ENCODE measurements at regions not wholly inside any gene's neighbourhood (a gene's known extent, or its start where the extent isn't known, plus 50 kb on each side); places are given as distances from the start of the nearest gene placed in this dataset.
"Not testable (repeated sequence)": the region's sequence is repeated elsewhere in the genome, so short reads cannot be mapped to it uniquely, and the experiment has no call there.

DNA sequence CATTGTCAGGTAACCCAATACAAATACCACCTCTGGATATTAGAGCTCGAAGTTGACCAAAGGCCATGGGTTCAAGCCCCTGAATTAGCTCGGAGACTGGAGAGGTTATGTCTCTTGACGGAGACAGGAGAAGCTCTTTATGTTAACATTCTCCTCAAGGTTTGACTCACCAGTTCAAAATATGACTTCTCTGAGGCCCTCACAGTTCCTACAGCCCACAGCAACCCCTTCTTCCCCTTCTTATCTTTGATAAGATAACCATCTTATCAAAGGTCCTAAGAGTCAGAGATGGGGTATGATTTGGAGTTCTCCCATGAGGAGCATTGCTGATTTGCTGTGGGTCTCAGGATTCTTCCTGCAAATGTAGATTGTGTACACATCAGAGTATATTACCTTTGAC is 246.6 kb downstream of the UBE2NL start:
- TF ChIP-seq POLR2A (IDR thresholded peaks at IDR 0.05; ENCODE audit: low read length); KDM5A (IDR thresholded peaks at IDR 0.05); NR3C1 (IDR thresholded peaks at IDR 0.05); ZFP36 (IDR thresholded peaks at IDR 0.05; ENCODE audit: borderline replicate concordance, partially characterized antibody); MAFK (IDR thresholded peaks at IDR 0.05; ENCODE audit: partially characterized antibody); HEYL (CRISPR knock-in tag; IDR thresholded peaks at IDR 0.05); PHF8 (IDR thresholded peaks at IDR 0.05; ENCODE audit: borderline replicate concordance, low read depth); MAZ (IDR thresholded peaks at IDR 0.05; ENCODE audit: borderline replicate concordance, low read depth, low read length): not testable (repeated sequence)
- TF ChIP-seq, protein P1, sequence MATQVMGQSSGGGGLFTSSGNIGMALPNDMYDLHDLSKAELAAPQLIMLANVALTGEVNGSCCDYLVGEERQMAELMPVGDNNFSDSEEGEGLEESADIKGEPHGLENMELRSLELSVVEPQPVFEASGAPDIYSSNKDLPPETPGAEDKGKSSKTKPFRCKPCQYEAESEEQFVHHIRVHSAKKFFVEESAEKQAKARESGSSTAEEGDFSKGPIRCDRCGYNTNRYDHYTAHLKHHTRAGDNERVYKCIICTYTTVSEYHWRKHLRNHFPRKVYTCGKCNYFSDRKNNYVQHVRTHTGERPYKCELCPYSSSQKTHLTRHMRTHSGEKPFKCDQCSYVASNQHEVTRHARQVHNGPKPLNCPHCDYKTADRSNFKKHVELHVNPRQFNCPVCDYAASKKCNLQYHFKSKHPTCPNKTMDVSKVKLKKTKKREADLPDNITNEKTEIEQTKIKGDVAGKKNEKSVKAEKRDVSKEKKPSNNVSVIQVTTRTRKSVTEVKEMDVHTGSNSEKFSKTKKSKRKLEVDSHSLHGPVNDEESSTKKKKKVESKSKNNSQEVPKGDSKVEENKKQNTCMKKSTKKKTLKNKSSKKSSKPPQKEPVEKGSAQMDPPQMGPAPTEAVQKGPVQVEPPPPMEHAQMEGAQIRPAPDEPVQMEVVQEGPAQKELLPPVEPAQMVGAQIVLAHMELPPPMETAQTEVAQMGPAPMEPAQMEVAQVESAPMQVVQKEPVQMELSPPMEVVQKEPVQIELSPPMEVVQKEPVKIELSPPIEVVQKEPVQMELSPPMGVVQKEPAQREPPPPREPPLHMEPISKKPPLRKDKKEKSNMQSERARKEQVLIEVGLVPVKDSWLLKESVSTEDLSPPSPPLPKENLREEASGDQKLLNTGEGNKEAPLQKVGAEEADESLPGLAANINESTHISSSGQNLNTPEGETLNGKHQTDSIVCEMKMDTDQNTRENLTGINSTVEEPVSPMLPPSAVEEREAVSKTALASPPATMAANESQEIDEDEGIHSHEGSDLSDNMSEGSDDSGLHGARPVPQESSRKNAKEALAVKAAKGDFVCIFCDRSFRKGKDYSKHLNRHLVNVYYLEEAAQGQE (IDR thresholded peaks at IDR 0.05) = not testable (repeated sequence)
- TF ChIP-seq, protein P2, sequence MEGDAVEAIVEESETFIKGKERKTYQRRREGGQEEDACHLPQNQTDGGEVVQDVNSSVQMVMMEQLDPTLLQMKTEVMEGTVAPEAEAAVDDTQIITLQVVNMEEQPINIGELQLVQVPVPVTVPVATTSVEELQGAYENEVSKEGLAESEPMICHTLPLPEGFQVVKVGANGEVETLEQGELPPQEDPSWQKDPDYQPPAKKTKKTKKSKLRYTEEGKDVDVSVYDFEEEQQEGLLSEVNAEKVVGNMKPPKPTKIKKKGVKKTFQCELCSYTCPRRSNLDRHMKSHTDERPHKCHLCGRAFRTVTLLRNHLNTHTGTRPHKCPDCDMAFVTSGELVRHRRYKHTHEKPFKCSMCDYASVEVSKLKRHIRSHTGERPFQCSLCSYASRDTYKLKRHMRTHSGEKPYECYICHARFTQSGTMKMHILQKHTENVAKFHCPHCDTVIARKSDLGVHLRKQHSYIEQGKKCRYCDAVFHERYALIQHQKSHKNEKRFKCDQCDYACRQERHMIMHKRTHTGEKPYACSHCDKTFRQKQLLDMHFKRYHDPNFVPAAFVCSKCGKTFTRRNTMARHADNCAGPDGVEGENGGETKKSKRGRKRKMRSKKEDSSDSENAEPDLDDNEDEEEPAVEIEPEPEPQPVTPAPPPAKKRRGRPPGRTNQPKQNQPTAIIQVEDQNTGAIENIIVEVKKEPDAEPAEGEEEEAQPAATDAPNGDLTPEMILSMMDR (IDR thresholded peaks at IDR 0.05) = not testable (repeated sequence)

All from A549 (cell line).